Common myeloid progenitor, CD34-positive (primary cell): ENCODE measurements at regions not wholly inside any gene's neighbourhood (a gene's known extent, or its start where the extent isn't known, plus 50 kb on each side); places are given as distances from the start of the nearest gene placed in this dataset.

ENCODE experiments used
- CTCF ChIA-PET: fragments of 350-600 bp; sonication (Branson Sonifier 250); formaldehyde crosslinking; loops from one replicate; lab custom pipeline; 2021; ENCODE audit warnings: antibody characterized with exemption; lab: Charles Lee
- POLR2A ChIA-PET: fragments of 350-600 bp; sonication (Branson Sonifier 250); formaldehyde crosslinking; loops from one replicate; lab custom pipeline; 2021; ENCODE audit warnings: antibody characterized with exemption; lab: Charles Lee
- DNase-seq, 3 donors: peaks; one replicate each; pipeline versions ENCODE4 v3.0.0 to v3.0.0-alpha.2; 2013
- H3K27ac ChIP-seq, 2 experiments: 1 replicate in 1 of 2; 2 replicates in 1 of 2; pipeline ENCODE4 v1.7.0; 2013; ENCODE audit warnings: inconsistent platforms in 2 of 2, low read length in 2 of 2, mild to moderate bottlenecking in 2 of 2, low read depth in 1 of 2, moderate library complexity in 1 of 2; ENCODE audit not compliant: severe bottlenecking in 2 of 2, insufficient read depth in 1 of 2, poor library complexity in 1 of 2
- H3K27me3 ChIP-seq, 5 experiments: replicated peaks in 2 of 5; 1 replicate in 3 of 5; 2 replicates in 2 of 5; pipeline versions ENCODE4 v1.6.1 to v1.7.0; 2013; ENCODE audit warnings: low read length in 4 of 5, mild to moderate bottlenecking in 2 of 5, moderate library complexity in 2 of 5, inconsistent platforms in 1 of 5; ENCODE audit not compliant: insufficient read depth in 5 of 5, control insufficient read depth in 4 of 5
- H3K36me3 ChIP-seq, 4 experiments: 1 replicate in 2 of 4; 2 replicates in 2 of 4; pipeline versions ENCODE4 v1.6.1 to v1.7.0; 2013; ENCODE audit warnings: low read length in 3 of 4, control low read depth in 1 of 4, mild to moderate bottlenecking in 1 of 4; ENCODE audit not compliant: control insufficient read depth in 4 of 4, insufficient read depth in 4 of 4
- H3K4me1 ChIP-seq, 4 experiments: 1 replicate in 3 of 4; 2 replicates in 1 of 4; pipeline versions ENCODE4 v1.6.1 to v1.7.1; 2013; ENCODE audit warnings: low read length in 3 of 4, mild to moderate bottlenecking in 3 of 4, control low read depth in 1 of 4, inconsistent platforms in 1 of 4, moderate library complexity in 1 of 4; ENCODE audit not compliant: control insufficient read depth in 4 of 4, insufficient read depth in 4 of 4; ENCODE audit errors: control extremely low read depth in 1 of 4
- H3K4me3 ChIP-seq, 7 experiments: 1 replicate in 4 of 7; 2 replicates in 3 of 7; pipeline versions ENCODE4 v1.5.1 to v1.7.0; 2013; ENCODE audit warnings: mild to moderate bottlenecking in 7 of 7, low read length in 6 of 7, moderate library complexity in 6 of 7, inconsistent platforms in 2 of 7, low read depth in 2 of 7, control low read depth in 1 of 7; ENCODE audit not compliant: insufficient read depth in 4 of 7, control insufficient read depth in 1 of 7; ENCODE audit errors: extremely low read depth in 1 of 7
- H3K9me3 ChIP-seq, 5 experiments: 1 replicate in 4 of 5; 2 replicates in 1 of 5; pipeline versions ENCODE4 v1.6.1 to v1.7.1; 2013; ENCODE audit warnings: low read length in 4 of 5, mild to moderate bottlenecking in 2 of 5, inconsistent platforms in 1 of 5, low read depth in 1 of 5, moderate library complexity in 1 of 5; ENCODE audit not compliant: control insufficient read depth in 4 of 5, insufficient read depth in 2 of 5; ENCODE audit errors: control extremely low read depth in 1 of 5
- WGBS: methylation state at CpG from one replicate; pipeline ENCODE4 v1.1.5; 2013; ENCODE audit not compliant: insufficient coverage; 5-methylcytosine and 5-hydroxymethylcytosine counted together

DNA sequence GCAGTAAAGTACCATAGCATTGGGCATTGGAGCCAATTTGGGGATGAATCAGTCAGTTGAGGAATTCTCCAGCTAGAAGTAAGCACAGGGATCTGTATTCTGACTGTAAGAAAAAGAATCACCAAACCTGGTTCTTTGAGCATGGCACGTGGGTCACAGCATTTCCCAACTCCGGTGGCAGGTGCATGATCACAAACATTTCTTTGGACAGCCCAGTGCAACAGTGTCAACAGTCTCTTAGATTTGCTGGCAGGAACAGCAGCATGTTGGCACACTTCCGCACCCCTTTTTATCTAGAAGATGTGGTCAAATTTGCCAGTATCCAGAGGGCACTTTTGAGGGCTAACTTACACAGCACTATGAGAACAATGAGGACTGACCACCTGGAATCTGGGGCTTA is 437.5 kb upstream of the GHITM start:
- POLR2A ChIA-PET, result no interaction called here
- 93% methylated on average over 3 of the region's 3 CpGs for WGBS
- Histone ChIP-seq H3K4me1 (no peaks in the 10 kb centered on the region), H3K4me3 (no peak overlapping the region), H3K27ac (no peak overlapping the region), H3K27me3 (no peaks in the 10 kb centered on the region), H3K9me3 (no peaks in the 10 kb centered on the region), H3K36me3 (no peaks in the 10 kb centered on the region)
- no peak for DNase-seq
- CTCF ChIA-PET, result no interaction called here

DNA sequence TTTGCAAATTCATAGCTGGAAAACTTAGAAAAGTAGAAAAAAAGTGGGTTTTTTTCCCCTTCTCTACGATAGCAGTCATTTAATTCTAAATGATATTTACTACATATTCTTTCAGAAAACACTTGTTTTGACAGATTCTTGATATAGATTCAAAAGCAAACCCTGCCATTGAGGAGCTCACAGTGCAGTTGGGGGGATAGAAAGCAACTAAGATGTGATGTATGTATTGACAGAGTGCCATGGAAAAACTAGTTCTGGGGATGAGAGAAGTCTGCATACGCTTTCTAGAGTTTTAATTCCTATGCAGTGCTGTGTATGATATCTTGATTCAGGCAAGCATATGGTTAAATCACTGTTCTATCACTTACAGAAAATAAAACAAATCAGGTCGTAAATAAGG is 436.6 kb upstream of the GHITM start:
- POLR2A ChIA-PET, result no interaction called here
- WGBS, result no CpG with 5 or more reads among the region's 3 CpGs

DNA sequence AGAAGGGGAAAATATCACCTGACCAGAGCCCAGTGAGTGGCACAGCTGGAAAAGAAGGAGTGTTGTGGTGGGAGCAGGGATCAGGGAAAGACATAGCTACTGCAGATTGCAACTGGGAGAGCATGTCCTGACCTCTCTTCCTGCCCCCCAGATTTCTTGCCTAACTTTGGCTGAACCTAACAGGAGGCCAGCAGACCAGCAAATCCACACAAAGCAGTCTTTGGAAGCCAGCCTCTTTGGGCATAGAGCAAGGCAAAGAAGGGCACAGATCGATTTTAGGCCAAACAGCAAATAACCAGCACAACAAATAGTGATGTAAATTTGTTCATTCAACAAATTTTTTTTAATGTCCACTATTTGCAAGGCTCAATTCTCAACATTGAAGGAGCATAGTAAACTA is 433.2 kb upstream of the GHITM start:
- WGBS, result 67% methylated on average over 1 of the region's 1 CpG
- CTCF ChIA-PET, result no interaction called here

More for the DNA sequence above, 436.6 kb upstream of the GHITM start:
- H3K9me3 ChIP-seq, result no peaks in the 10 kb centered on the region
- CTCF ChIA-PET, result no interaction called here
- H3K27ac ChIP-seq, result no peak overlapping the region
- no peak overlapping the region for H3K4me3 ChIP-seq
- H3K4me1 ChIP-seq, result no peaks in the 10 kb centered on the region
- DNase-seq, result no peak
- H3K36me3 ChIP-seq, result no peaks in the 10 kb centered on the region
- H3K27me3 ChIP-seq, result no peaks in the 10 kb centered on the region

DNA sequence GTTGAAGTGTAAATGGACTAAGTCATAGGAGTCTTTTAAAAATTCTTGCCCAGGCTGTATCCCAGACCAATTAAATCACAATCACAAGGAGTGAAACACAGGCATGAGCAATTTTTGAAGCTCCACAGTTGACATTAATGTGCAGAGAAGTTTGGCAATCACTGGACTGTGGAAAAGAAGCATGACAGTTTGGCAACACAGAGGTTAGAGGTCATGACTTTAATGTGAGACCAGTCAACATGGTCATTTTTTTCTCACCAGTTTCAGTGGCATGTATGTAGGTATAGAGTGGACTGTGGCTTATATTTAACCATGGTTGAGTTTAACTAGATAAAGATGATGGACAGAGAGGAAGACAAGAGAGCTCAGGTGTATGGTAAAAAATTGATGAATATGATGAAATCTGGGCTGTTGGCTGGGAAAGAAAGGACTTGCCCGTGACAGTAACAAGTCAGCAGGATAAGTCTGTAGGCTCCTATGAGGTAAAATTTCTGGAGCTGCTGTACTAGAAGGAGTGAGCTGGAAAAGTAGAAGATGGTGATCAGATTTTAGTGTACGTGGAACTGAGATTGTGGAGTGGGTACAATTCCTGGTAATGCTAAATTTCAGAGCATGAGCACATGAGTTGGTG is 432.2 kb upstream of the GHITM start:
- no peaks in the 10 kb centered on the region for H3K9me3 ChIP-seq
- ChIA-PET CTCF (no interaction called here), POLR2A (no interaction called here)
- H3K27ac ChIP-seq, result no peak overlapping the region
- no peaks in the 10 kb centered on the region for H3K27me3 ChIP-seq
- no peak for DNase-seq
- 94% methylated on average over 2 of the region's 2 CpGs for WGBS
- no peaks in the 10 kb centered on the region for H3K4me1 ChIP-seq
- H3K4me3 ChIP-seq, result no peak overlapping the region
- H3K36me3 ChIP-seq, result no peaks in the 10 kb centered on the region

More for the DNA sequence above, 433.2 kb upstream of the GHITM start:
- H3K9me3 ChIP-seq, result no peaks in the 10 kb centered on the region
- no peak overlapping the region for H3K4me3 ChIP-seq
- H3K27ac ChIP-seq, result no peak overlapping the region
- no peak for DNase-seq
- POLR2A ChIA-PET, result no interaction called here
- H3K36me3 ChIP-seq, result no peaks in the 10 kb centered on the region
- H3K27me3 ChIP-seq, result no peaks in the 10 kb centered on the region
- H3K4me1 ChIP-seq, result no peaks in the 10 kb centered on the region

DNA sequence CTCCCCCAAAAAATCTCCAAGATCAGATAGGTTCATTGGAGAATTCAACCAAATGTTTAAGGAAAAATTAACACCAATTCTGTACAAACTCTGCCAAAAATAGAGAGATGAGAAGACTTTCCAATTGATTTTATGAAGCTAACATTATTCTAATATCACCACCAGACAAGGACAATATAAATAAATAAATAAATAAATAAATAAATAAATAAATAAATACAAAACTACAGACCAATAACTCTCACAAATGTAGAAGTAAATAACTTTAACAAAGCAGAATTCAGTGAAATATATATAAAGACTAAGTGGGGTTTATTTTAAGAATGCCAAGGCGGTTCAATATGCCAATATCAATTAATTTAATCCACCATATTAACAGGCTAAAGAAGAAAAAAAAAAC is 425.9 kb upstream of the GHITM start:
- Histone ChIP-seq H3K9me3 (peaks cover 0 to 3% (median 0%) of the 10 kb centered on the region in 5 experiments), H3K36me3 (no peaks in the 10 kb centered on the region), H3K27me3 (no peaks in the 10 kb centered on the region), H3K27ac (no peak overlapping the region), H3K4me1 (no peaks in the 10 kb centered on the region), H3K4me3 (no peak overlapping the region)
- POLR2A ChIA-PET, result no interaction called here
- no peak for DNase-seq
- CTCF ChIA-PET, result no interaction called here
- WGBS, result no CpG with 5 or more reads among the region's 1 CpG

DNA sequence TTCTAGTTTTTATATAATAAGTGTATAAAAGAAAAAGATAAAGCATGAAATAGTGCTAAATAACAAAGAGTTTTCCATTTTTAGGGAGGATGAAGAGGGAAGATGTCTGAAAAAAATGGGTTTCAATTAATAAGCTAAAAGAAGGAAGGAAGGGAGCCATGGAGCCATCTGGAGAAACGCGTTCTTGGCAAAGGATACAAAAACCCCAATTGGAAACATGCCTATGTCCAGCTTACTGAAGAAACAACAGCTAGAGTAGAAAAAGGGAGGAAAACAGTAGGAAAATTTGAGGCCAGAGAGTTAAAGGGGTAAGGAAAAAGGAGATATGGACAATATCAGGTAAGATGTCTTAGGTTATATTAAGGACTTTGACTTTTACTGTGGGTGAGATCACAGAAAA is 416.2 kb upstream of the GHITM start:
- Histone ChIP-seq H3K36me3 (no peaks in the 10 kb centered on the region), H3K27ac (no peak overlapping the region), H3K4me3 (no peak overlapping the region), H3K9me3 (peaks cover 0 to 1% (median 0%) of the 10 kb centered on the region in 5 experiments), H3K27me3 (no peaks in the 10 kb centered on the region), H3K4me1 (no peaks in the 10 kb centered on the region)
- ChIA-PET POLR2A (no interaction called here), CTCF (interaction anchor here (0.9 kb wide), 1 partner anchor 150 kb away, joined by 3 read pairs; no protein-coding TSS in a partner anchor)
- 80% methylated on average over 1 of the region's 2 CpGs for WGBS
- DNase-seq, result no peak

DNA sequence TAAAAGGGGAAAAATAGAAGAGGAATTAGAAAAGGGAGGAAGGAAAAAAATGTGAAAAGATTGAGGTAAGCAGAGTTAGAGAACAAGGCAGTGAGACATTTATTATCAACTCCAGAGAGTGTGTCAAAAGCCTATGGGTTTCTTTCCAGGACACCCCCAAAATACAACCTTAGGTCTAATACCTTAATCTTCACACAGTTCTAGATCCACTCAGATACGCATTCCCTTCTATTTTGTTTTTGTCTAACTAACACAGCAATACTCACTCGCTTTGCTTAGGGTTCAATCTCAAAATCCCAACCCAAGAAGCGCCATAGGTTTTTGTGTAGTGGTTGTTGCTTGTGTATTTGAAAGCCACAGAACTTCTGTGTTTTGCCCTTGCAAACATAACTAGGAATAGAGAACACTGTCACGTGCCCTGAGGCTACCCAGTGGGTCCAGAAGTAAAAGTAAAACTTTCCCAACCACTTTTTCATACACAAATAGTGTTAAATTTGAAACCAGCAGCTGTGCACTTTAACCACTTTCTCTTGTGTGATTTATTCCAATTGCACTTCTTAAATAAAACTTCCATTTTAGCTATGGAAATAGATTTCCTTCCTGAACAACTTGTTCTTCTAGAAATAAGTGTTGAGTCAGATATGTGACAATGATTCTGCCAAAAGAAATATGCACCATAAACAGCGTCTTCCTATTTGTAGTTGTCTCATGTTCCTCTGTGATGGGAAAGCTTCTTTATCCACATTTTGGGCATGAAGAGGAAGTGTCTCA is 414.7 kb upstream of the GHITM start:
- H3K4me1 ChIP-seq, result no peaks in the 10 kb centered on the region
- no peak overlapping the region for H3K4me3 ChIP-seq
- POLR2A ChIA-PET, result no interaction called here
- H3K9me3 ChIP-seq, result peaks cover 0 to 1% (median 0%) of the 10 kb centered on the region in 5 experiments
- H3K36me3 ChIP-seq, result no peaks in the 10 kb centered on the region
- H3K27ac ChIP-seq, result no peak overlapping the region
- CTCF ChIA-PET, result no interaction called here
- H3K27me3 ChIP-seq, result no peaks in the 10 kb centered on the region
- 83% methylated on average over 2 of the region's 5 CpGs for WGBS
- no peak for DNase-seq
